ENCODE measurements at regions not wholly inside any gene's neighbourhood (a gene's known extent, or its start where the extent isn't known, plus 50 kb on each side); places are given as distances from the start of the nearest gene placed in this dataset.
A peak's percentile ranks its signal among the peaks of the same experiment; 100 is the strongest.
"Not testable (repeated sequence)": the region's sequence is repeated elsewhere in the genome, so short reads cannot be mapped to it uniquely, and the experiment has no call there.

DNA sequence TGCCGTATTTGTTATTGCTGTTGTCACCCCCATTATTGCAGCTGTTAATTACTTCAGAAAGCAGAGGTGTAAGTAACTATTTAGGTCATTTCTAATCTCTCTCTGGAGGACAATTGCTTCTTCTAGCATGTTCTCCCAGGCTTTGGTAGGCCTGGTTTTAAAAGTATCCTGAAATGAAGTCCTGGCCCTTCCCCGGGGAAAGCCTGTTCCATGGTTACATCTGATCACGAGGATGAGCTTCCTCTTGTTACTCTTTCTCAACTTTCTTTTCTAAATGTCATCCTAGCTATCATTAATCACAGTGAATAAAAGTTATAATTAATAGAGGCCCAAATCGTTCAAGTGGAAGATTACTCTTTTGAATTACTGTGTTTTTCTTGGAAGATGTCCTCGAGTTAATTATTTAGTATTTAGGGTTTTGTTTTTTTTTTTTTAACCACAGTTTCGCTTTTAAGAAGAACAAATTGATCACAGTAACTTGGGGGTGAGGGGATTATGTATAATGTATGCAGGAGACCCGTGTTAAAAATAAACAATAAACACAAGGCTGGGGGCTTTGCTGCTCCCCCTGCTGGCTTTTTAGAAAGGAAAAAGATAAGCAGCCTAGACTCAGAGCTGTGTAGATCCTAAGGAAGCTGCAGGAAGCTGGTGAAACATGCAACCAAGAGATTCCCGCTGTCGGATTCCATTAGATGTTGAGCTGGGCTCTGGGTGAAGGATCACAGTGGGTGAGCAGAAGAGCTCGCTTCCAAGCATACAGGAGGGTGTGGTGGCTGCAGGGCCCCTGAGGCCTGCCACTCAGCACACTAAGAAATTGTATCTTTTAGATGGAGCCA, 420.1 kb downstream of the FUT8 start:
- in situ Hi-C loops (cut with MboI; ENCODE audit: low pct_unique_long_range_greater_than_20kb, low sequenced_read_pairs) = no loop called here

DNA sequence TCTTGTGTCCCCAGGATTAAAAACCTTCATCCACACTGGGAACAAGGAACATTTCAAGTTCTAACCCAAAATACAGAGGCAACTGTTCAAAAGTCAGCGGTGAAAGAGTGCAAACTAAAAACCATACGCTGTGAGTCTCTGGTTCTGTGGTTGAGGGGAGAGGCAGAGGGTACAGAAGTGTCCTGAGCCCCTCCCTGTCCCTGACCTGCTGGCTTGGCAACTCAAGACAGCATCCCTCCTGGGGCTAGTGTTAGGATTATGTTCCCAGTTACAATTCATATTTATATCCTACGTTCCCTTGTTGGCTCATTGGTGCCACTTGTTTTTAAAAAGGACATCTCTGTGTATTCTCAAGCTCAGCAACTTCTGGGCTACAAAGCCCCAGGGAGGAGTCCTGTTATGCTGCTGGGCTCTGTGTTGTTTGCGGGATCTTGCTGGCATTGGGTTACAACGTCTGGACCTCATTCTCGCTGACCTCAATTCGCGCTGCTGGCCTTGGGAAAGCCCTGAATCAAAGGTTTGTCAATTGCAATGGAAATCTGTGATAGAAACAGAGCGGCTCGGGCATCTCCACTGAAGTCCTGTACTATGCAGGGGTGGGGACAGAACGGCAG, 420.8 kb downstream of the FUT8 start:
- no peak for DNase-seq
- in situ Hi-C loops (cut with MboI; ENCODE audit: low pct_unique_long_range_greater_than_20kb, low sequenced_read_pairs) = no loop called here

More for the DNA sequence above, 420.1 kb downstream of the FUT8 start:
- DNase-seq = no peak

DNA sequence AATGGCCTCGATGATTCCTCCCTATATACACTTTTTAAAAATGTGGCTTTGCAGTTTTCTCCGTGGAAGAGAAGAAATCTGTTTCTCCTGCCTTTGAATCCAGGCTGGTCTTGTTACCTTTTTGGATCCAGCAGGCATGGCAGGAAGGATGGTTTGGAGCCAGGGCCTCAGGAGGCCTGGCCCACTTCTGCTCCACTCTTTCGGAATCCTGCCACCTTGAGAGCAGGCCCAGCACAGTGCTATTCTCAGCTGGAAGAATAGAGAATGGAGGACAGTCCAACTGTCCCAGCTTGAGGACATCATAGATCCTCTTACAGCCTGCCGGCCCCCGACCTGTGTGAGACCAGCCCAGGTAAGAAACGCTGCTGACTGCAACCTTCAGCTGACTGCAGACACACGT, 421.5 kb downstream of the FUT8 start:
- in situ Hi-C loops (cut with MboI; ENCODE audit: low pct_unique_long_range_greater_than_20kb, low sequenced_read_pairs) = no loop called here
- DNase-seq = no peak

DNA sequence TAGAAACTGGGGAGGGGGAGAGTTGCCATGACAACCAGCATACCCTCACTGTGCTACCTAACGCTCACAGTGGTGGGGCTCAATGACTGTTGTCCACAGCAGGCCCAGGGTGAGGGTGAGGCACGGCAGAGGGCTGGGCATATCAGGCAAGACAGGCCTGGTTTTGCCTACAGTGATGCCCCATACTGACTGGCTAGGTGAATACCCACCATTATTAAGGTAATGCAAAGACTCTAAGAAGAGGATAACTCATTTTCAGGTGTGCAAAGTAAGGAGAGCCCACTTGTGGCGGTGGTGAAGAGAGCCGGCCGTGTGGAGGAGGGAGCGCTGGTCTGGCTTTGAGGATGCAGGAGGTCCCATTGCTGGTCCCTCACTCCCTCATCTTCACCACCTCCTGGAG, 422.3 kb downstream of the FUT8 start:
- no peak for DNase-seq
- in situ Hi-C loops (cut with MboI; ENCODE audit: low pct_unique_long_range_greater_than_20kb, low sequenced_read_pairs) = no loop called here

DNA sequence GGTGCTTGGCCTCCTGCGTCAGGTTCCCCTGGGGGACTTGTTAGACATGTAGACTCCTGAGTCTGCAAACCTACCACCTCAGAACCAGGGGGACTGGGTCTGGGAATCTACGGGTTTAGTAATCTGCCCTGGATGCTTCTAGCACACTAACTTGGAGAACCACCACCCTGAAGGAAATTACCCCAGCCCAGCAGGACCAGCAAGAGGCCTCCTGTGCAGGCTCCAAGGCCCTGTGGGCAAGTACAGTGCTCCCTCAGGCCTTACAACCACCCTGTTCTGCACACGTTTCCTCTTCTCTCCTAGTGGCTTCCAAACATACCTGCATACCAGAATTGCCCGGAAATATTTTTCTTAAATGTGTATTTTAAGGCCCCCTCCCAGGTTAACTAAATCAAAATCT, 423.0 kb downstream of the FUT8 start:
- no peak for DNase-seq
- in situ Hi-C loops (cut with MboI; ENCODE audit: low pct_unique_long_range_greater_than_20kb, low sequenced_read_pairs) = no loop called here

DNA sequence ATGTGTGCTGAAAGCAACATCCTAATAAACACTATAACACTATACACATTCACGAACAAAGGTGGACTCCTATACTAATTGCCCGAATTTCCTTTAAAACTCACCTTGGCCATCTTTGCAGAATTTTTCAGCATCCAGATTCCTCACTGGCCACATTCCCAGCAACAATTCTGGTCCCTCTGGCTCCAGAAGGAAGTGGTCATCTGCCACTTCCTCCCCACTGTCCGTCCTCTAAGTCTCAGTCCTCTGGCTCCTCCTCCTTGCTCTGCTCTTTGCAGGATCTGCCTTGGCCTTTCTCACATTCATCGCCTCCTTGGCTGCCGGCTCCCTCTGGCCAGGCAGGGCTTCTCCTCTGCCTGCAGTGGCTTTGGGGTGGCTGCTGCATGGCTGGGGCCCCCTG, 426.0 kb downstream of the FUT8 start:
- in situ Hi-C loops (cut with MboI; ENCODE audit: low pct_unique_long_range_greater_than_20kb, low sequenced_read_pairs) = no loop called here
- no peak for DNase-seq

DNA sequence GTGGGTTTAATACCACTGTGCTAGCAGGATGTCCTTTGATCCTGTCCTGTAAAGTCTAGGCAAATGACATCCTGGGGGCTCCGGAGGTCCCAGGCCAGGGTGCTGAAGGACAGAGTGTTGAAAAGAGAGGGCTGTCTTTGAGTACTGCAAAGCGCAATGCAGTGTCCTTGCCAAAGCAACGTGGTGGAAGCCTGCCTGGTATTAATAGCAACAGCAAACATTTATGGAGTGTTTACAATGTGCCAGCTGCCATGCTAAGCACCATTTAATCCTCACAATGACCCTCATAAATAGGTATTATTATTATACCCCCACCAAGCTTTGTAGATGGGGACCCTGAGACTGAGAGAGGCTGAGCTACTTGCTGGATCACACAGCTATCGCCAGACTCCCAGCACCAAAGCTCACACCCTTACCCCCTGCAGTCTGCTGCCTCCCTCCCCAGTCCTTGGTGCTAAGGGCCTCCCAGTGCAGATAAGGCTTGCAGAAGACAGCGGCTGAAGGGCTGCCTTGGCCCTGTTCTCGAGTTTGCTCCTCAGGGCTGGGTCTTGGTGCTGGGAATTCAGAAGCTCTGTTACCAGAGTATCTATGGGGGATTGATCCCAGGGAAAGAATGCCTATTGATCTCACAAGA, 427.7 kb downstream of the FUT8 start:
- DNase-seq = no peak
- in situ Hi-C loops (cut with MboI; ENCODE audit: low pct_unique_long_range_greater_than_20kb, low sequenced_read_pairs) = no loop called here

DNA sequence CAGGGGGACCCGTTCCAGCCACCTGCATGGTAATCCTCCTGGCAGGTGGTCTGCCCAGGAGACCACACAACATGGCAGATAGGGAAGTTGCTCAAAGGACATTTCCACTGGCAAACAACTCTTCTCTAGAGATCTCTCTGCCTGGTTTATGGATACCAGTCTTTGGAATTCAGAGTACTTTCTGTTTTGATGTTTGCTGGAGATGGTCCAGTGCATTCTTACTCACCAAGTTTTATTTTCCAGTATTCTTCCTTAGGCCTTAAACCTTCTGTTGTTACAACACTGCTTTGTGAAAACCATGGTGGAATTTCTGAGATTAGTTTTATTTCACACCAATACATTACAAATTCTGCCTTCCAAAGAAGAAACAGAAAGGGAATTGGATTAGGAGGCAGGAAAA, 428.3 kb downstream of the FUT8 start:
- no peak for DNase-seq
- in situ Hi-C loops (cut with MboI; ENCODE audit: low pct_unique_long_range_greater_than_20kb, low sequenced_read_pairs) = no loop called here

DNA sequence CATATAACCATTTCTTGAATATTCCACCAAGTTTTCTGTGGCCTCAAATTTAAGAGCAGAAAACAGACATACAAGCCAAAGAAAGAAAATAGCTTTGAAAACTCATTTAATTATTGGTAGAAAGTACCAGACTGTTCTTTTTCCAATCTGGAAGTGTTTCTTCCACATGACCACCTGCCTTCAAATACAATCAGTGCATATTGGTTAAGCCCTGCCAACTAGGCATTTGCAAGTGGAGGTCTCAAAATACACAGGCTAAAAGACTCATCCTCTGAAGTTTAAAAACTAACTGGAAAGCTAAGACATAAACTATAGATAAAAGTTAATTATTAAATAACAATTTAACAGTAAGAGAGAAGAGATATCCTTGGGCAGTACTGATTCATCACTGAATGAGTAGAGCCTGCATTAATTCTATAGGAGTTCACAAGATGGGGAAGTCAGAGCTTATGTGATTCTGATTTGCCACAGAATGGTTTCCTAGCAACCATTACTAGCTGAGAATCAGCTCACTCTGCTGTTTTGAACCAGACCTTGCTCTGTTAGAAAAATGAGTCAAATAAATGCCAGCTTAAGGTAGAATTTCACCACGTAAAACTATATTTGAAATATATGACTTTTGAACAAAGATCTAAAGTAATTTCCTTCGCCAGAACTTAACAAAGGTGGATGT, 433.8 kb downstream of the FUT8 start:
- in situ Hi-C loops (cut with MboI; ENCODE audit: low pct_unique_long_range_greater_than_20kb, low sequenced_read_pairs) = no loop called here

DNA sequence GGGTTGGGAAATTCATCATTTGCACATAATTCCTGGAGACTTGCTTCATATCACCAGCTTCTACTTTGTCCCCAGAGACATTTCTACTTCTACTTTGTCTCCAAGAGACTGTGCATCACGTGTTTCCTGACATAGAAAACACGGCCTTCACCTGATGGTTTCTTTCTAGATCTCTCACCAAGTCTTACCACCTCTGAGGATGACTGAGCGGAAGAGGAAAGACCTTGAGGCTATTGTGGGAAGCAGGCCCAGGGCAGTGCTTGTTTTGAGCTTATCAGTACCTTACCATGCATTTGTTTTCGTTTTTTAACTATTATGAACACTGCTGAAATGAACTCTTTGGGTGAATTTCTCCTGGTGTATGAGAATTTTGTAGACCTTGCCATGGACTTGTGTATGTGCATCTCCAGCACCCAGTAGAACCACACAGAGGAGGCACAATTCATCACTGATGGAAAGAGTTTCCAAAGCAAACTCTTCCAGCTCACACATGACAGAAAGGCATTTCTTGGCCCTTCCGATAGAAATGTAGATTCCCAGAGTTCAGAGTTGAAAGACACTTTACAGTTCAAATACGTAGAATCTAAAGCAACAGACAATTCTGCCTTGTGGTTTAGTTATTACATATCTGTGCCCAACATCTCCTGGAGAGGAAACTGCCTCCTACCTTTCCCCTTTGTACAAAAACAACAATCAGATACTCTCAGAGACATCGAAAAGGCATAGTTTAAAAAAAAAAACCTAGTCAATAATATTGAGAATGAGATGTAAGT, 434.7 kb downstream of the FUT8 start:
- in situ Hi-C loops (cut with MboI; ENCODE audit: low pct_unique_long_range_greater_than_20kb, low sequenced_read_pairs) = no loop called here
- DNase-seq = peak; percentile 11

More for the DNA sequence above, 433.8 kb downstream of the FUT8 start:
- DNase-seq = peak; percentile 19

DNA sequence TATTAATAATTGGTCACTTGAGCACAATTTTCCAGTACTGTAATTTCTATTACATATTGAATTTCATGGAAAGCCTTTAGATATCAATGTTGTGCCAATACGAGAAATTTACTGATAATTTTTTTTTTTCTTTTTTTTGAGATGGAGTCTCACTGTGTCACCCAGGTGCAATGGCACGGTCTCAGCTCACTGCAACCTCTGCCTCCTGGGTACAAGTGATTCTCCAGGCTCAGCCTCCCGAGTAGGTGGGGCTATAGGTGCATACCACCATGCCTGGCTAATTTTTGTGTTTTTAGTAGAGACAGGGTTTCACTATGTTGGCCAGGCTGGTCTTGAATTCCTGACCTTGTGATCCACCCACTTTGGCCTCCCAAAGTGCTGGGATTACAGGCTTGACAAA, 435.4 kb downstream of the FUT8 start:
- in situ Hi-C loops (cut with MboI; ENCODE audit: low pct_unique_long_range_greater_than_20kb, low sequenced_read_pairs) = not testable (repeated sequence)

DNA sequence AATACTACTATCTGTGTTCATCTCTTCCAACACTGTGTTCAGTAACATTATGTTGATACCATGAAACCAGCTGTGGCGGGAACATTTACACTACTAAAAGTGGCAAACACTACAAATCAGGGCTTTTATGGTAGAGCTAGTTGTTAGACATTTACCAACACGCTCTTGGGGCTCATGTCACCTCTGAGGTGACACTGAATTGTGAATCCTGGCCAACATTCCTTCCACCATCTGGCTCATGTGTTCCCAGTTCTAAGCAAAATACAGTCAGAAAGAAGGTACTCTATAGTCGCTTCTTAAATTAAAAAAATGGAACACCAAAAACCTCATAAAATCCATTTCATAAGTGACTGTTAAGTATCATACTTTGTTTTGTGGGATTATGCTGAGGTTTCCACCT, 436.6 kb downstream of the FUT8 start:
- in situ Hi-C loops (cut with MboI; ENCODE audit: low pct_unique_long_range_greater_than_20kb, low sequenced_read_pairs) = no loop called here
- DNase-seq = no peak

More for the DNA sequence above, 435.4 kb downstream of the FUT8 start:
- DNase-seq = not testable (repeated sequence)

DNA sequence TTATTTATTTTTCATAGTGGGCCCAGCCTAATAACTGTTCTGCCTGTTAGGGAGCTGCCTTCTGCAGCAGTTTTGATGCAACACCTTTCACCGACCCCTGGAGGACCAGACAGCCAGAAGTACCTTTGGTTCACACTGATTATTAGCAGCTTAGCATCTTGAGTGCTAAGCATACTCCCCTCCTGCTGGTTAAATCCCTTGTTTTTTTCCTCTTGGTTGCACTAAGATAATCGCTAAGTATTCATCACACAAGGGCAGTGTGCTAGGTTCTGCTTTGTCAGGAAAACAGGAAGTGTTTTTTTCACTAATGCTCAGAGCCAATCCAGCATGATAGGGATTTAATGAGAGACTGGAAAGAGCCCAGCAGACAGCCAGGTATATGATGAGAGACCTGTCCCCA, 437.0 kb downstream of the FUT8 start:
- in situ Hi-C loops (cut with MboI; ENCODE audit: low pct_unique_long_range_greater_than_20kb, low sequenced_read_pairs) = no loop called here

DNA sequence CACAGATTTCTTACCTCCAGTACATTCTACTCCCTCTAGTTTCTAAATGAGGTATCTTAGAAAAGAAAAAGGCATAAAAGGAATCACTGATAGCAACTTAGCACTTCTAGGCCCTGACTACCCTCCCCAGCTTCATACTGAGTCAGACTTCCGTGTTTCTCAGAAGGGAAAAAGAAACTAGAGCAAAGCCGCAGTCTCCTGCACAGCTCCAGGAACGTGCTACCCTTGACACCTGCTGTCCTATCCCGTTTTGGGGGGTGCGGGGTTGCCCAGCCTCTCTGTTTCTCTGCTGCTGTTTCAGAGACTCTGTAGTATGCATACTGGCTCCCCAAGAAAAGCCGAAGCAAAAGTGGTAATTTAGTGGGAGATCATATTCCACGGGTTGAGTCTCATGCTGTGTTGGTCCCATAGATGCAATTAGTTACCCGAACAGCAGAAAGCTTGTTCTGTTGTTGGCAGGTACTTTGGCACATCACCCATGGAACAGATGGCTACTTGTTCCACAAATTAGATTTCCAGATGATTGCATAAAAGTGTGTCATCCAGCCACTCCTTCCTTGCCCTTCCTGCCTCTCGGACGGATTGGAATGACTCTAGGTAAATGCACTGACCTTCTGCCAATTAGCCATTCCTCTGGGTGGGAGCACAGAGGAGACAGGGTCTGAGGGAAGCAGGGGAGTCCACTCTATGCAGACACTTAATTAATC, 438.1 kb downstream of the FUT8 start:
- DNase-seq = peak; percentile 27
- in situ Hi-C loops (cut with MboI; ENCODE audit: low pct_unique_long_range_greater_than_20kb, low sequenced_read_pairs) = no loop called here

More for the DNA sequence above, 437.0 kb downstream of the FUT8 start:
- peak; percentile 52 for DNase-seq

DNA sequence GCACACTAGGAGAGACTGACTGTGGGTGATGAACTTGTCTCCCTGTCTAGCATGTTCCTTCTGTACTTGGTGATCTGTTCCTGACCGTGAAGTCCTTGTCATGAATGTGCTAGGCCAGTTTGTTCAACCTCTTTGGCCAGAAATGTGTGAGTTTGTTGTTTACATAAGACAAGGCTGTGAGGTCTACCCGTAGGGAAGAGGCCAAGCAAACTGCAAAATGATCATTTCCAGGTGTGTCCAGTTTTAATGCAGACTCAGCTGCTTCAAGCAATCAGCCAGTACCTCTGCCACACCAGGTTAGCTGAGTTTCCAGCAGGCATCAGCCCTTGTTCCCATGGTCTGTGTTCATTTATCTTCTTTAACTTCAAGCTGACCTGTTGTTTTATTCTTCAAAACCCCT, 440.2 kb downstream of the FUT8 start:
- DNase-seq = no peak
- in situ Hi-C loops (cut with MboI; ENCODE audit: low pct_unique_long_range_greater_than_20kb, low sequenced_read_pairs) = no loop called here

DNA sequence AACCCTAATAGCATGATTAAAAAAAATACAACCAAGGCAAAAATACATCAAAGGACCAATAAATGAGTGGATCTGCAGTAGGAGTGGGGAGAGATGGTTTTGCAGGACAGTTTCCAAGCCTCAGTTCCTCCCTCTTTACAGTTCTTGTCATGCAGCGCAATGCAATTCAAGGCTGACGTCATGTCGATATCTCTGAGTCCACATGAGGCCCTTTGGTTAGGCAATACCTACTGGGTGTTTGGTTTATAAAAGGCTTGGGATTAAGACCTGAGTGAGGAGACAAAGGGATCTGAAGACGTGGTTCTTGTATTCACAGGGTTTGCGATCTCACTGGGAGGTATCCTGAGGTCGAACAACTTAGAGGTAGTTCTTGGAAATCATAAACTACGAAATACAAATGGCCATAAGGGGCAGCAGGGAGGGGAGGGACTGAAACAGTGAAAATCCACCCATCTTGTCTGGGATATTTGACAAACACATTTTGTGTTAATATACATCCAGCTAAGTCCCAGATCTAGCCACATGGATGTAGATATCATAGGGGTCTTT, 441.0 kb downstream of the FUT8 start:
- in situ Hi-C loops (cut with MboI; ENCODE audit: low pct_unique_long_range_greater_than_20kb, low sequenced_read_pairs) = no loop called here

DNA sequence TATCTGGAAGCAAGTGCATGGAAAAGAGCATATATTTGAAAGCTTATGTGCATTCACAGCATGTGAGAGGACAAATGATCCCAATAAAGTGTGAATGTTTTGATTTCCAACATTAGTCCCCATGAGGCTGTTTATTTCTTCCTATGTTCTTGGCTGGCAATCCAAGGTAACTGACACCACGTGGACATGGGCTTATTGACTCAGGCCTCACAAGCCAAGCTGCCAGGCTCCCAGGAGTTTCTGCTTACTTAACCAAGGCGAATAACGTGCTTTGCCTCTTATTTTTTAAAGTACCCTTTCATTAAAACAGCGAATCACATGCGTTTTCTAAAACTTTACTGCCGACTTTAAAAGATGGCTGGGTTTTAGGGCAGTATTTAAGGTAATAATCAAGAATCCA, 441.7 kb downstream of the FUT8 start:
- in situ Hi-C loops (cut with MboI; ENCODE audit: low pct_unique_long_range_greater_than_20kb, low sequenced_read_pairs) = no loop called here

More for the DNA sequence above, 441.0 kb downstream of the FUT8 start:
- DNase-seq = no peak

DNA sequence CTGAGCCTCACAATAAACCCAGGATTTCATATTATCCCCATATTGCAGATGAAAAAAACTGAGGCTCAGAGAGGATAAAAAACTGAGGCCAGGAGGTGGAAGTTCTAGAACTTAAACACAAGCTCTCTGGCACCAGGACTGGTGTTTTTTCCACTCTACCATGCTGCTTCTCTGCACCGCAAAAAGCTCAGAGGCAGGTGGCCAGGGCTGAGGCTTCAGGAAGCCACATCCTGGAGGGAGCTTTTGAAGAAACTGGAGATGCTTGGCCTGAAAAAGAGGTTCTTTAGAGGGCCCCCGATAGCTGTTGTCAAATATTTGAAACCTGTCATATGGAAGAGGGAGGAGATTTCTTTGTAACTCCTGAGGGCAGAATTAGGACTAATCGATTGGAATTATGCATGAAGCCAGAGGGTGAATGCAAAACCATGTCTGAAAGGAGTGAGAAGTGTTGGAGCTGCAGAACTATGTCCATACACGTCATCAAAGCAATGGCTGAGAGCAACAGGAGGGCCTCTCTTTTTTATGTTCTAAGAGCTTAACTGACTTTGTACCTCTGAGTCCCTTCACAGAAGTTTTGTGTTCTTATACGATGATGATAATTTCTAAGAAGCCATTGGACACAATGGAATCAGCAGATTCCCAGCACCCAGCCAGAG, 448.6 kb downstream of the FUT8 start:
- in situ Hi-C loops (cut with MboI; ENCODE audit: low pct_unique_long_range_greater_than_20kb, low sequenced_read_pairs) = no loop called here
- DNase-seq = no peak

More for the DNA sequence above, 441.7 kb downstream of the FUT8 start:
- DNase-seq = no peak
